Ovary (tissue), 7 donors: ENCODE measurements at regions not wholly inside any gene's neighbourhood (a gene's known extent, or its start where the extent isn't known, plus 50 kb on each side); places are given as distances from the start of the nearest gene placed in this dataset.

Source experiments
- DNase-seq, 5 donors: peaks; one replicate each; pipeline ENCODE4 v3.0.0-alpha.2; 2019 to 2020
- H3K27ac ChIP-seq, 2 donors: fragments of 200-600 bp; one replicate each; pipeline versions ENCODE4 v1.5.1 to v1.8.0; 2019 to 2022
- H3K27me3 ChIP-seq: fragments of 200-600 bp; one replicate; pipeline ENCODE4 v1.8.0; 2022
- H3K36me3 ChIP-seq: fragments of 200-600 bp; sonication (generic); one replicate; pipeline ENCODE4 v1.5.1; 2019
- H3K4me1 ChIP-seq: one replicate; pipeline ENCODE4 v1.8.1; 2013; ENCODE audit warnings: mild to moderate bottlenecking, moderate library complexity; ENCODE audit not compliant: insufficient read depth
- H3K4me3 ChIP-seq: fragments of 200-600 bp; sonication (generic); one replicate; pipeline ENCODE4 v1.5.1; 2017
- H3K9me3 ChIP-seq, 2 donors: fragments of 200-600 bp in 1 of 2; sonication (generic) in 1 of 2; one replicate each; pipeline versions ENCODE4 v1.5.1 to v1.8.1; 2013 to 2019; ENCODE audit warnings: mild to moderate bottlenecking in 1 of 2, moderate library complexity in 1 of 2
- EP300 ChIP-seq: sonication (generic); formaldehyde crosslinking; IDR thresholded peaks from one replicate; pipeline ENCODE4 v1.6.1; 2017; ENCODE audit warnings: antibody characterized with exemption
- POLR2A ChIP-seq: fragments of 450-650 bp; IDR thresholded peaks from one replicate; pipeline ENCODE4 v1.6.1; 2017; ENCODE audit warnings: antibody characterized with exemption, mild to moderate bottlenecking, moderate library complexity
- WGBS, 3 donors: extraction: QIAGEN DNeasy Blood & Tissue Kit in 1 of 3; methylation state at CpG; one replicate each; pipeline versions ENCODE4 v1.1.5 to v1.1.7; 2013 to 2017; 5-methylcytosine and 5-hydroxymethylcytosine counted together
- intact Hi-C, 4 donors: fragments of 100-400 bp; cut with DNase I; formaldehyde crosslinking; loops; one replicate each; pipeline versions ENCODE4 v1.11.0 to v1.15.1; 2022 to 2023
- TF ChIP-seq, protein P1 (sequence below), 3 donors: fragments of 450-650 bp in 2 of 3; fragments of 200-600 bp in 1 of 3; IDR thresholded peaks; one replicate each; pipeline versions ENCODE4 v1.5.1 to v1.8.0; 2016 to 2022; ENCODE audit warnings: antibody characterized with exemption in 3 of 3, mild to moderate bottlenecking in 1 of 3
- donor health status: DM: no; HTN: no; CAD: no; lungs with moderate emphysema.
- donor health status: DM: no; HTN: no; CAD: no.
- donor health status: Bipolar disorder and iron deficiency.
- donor health status: DM: no; HTN: no; CAD: no.
- donor health status: DM: yes; HTN: yes; CAD: no.

DNA sequence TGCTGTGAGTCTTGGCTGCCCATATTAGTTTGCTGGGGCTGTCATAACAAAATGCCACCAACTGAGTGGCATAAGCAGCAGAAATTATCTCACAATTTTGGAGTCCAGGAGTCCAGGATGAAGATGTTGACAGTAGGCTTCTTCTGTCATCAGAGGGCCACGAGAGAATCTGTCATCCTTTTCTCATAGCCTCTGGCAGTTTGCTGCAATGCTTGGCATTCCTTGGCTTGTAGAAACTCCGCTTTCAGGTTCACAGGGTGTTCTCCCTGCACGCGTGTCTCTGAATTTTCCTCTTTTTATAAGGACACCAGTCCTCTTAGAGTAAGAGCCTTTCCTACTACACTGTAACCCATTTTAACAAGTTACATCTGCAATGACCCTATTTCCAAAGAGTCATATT lies 838.4 kb downstream of the TFAP2A start:
- intact Hi-C loops: no loop called here
- 85 to 86% (median 86%) methylated on average over 4 of the region's 4 CpGs for WGBS, 3 donors
- H3K27ac ChIP-seq: no peak overlapping the region
- no peaks in the 10 kb centered on the region for H3K27me3 ChIP-seq
- H3K36me3 ChIP-seq: no peaks in the 10 kb centered on the region
- DNase-seq: no peak
- TF ChIP-seq EP300 (no peak), POLR2A (no peak)
- TF ChIP-seq, protein P1, sequence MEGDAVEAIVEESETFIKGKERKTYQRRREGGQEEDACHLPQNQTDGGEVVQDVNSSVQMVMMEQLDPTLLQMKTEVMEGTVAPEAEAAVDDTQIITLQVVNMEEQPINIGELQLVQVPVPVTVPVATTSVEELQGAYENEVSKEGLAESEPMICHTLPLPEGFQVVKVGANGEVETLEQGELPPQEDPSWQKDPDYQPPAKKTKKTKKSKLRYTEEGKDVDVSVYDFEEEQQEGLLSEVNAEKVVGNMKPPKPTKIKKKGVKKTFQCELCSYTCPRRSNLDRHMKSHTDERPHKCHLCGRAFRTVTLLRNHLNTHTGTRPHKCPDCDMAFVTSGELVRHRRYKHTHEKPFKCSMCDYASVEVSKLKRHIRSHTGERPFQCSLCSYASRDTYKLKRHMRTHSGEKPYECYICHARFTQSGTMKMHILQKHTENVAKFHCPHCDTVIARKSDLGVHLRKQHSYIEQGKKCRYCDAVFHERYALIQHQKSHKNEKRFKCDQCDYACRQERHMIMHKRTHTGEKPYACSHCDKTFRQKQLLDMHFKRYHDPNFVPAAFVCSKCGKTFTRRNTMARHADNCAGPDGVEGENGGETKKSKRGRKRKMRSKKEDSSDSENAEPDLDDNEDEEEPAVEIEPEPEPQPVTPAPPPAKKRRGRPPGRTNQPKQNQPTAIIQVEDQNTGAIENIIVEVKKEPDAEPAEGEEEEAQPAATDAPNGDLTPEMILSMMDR (IDR thresholded peaks at IDR 0.05): no peak
- H3K4me3 ChIP-seq: no peak overlapping the region
- no peaks in the 10 kb centered on the region for H3K4me1 ChIP-seq
- H3K9me3 ChIP-seq: no peaks in the 10 kb centered on the region

DNA sequence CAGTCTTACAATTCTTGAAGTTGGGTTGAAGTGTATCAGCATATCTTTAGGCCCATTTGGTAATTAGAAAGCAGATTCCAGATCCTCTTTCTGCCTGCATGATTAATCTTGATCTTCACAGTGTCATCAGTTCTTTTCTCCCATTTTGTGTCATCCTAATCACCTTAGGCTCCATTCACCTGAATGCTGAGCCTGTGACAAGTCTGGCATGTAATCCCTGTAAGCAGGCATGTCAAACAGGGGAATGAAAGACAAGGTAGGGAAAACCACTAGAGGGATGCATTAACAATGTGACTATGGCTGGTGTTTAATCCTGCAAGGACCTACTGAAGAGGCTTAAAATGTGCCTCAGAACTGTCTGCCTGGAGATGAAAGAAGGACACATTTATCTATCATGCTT lies 848.8 kb downstream of the TFAP2A start:
- no peak overlapping the region for H3K4me3 ChIP-seq
- H3K27me3 ChIP-seq: no peaks in the 10 kb centered on the region
- DNase-seq: no peak
- no peaks in the 10 kb centered on the region for H3K9me3 ChIP-seq
- TF ChIP-seq, protein P1 (IDR thresholded peaks at IDR 0.05): no peak
- TF ChIP-seq EP300: no peak
- no peak for TF ChIP-seq POLR2A
- H3K4me1 ChIP-seq: no peaks in the 10 kb centered on the region
- H3K36me3 ChIP-seq: no peaks in the 10 kb centered on the region
- intact Hi-C loops: no loop called here
- H3K27ac ChIP-seq: no peak overlapping the region

DNA sequence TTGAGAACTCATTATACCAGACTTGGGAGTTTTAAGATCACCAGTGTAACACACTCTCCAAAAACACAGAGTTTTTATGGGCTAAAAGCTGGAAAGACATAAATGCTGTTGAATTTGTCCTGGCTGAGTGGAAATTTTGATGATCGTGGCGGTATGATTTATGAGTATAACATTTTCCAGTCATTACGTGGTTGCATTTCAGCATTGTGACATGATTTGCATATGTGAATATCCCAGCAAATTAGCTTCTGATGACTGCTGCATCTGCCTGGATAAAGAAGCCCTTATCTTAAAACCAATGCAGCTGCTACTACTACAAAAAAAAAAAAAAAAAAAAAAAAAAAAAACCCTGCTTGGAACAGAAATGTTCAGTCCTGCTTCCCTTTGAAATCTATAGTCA lies 850.9 kb downstream of the TFAP2A start:
- no peaks in the 10 kb centered on the region for H3K9me3 ChIP-seq
- no peak for DNase-seq
- WGBS, 3 donors: 10 to 34% (median 20%) methylated on average over 3 of the region's 3 CpGs
- H3K36me3 ChIP-seq: no peaks in the 10 kb centered on the region
- H3K27me3 ChIP-seq: no peaks in the 10 kb centered on the region
- no peak for TF ChIP-seq POLR2A
- TF ChIP-seq, protein P1 (IDR thresholded peaks at IDR 0.05): no peak
- no peak for TF ChIP-seq EP300
- no peak overlapping the region for H3K27ac ChIP-seq
- H3K4me3 ChIP-seq: no peak overlapping the region
- intact Hi-C loops: no loop called here
- H3K4me1 ChIP-seq: no peaks in the 10 kb centered on the region

DNA sequence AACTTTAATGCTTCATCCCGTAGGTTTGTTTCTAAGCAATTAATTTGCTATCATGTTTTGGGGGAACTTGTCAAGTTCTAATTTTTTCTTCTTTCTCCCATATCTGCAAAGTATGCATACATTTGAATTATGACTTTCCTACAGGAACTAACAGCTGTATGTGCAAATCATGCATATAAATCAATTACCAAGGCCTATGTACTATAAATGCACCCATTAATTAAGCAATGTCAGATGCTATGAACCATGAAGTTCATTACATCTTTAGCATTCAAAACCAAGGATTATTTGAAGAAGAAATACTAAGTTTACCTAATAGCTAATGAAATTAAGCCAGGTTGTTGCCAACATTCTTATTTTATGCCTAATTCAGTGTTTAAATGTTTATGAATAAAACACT lies 851.3 kb downstream of the TFAP2A start:
- 28 to 33% (median 31%) methylated on average over 1 of the region's 1 CpG for WGBS, 3 donors
- DNase-seq: no peak
- H3K36me3 ChIP-seq: no peaks in the 10 kb centered on the region
- intact Hi-C loops: no loop called here
- no peak overlapping the region for H3K27ac ChIP-seq
- H3K4me1 ChIP-seq: no peaks in the 10 kb centered on the region
- H3K27me3 ChIP-seq: no peaks in the 10 kb centered on the region
- H3K4me3 ChIP-seq: no peak overlapping the region
- no peaks in the 10 kb centered on the region for H3K9me3 ChIP-seq
- TF ChIP-seq, protein P1 (IDR thresholded peaks at IDR 0.05): no peak
- TF ChIP-seq EP300 (no peak), POLR2A (no peak)

DNA sequence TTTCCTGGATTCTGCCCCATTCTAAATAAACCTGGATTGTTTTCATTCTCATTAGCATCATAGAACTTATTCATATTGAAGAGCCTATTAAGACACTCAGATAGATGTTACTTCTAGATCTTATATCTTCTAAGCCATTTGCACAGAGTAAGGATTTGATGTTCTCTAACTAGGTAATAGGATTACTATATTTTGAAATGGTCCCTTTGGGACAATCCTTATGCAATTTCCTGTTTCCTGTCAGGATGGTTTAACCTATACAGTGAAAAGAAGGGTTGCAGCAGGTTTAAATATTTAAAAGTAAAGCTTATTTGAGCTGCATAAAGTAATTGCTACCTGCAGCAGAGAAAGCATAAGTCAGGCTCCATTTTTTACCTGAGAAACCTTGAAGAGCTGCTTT lies 860.1 kb downstream of the TFAP2A start:
- intact Hi-C loops: no loop called here
- Histone ChIP-seq H3K27me3 (no peaks in the 10 kb centered on the region), H3K27ac (no peak overlapping the region), H3K9me3 (no peaks in the 10 kb centered on the region), H3K4me1 (no peaks in the 10 kb centered on the region), H3K36me3 (no peaks in the 10 kb centered on the region), H3K4me3 (no peak overlapping the region)
- DNase-seq: no peak
- TF ChIP-seq POLR2A (no peak), EP300 (no peak)
- TF ChIP-seq, protein P1 (IDR thresholded peaks at IDR 0.05): no peak
